NCI-H146 (cell line): ENCODE measurements at regions not wholly inside any gene's neighbourhood (a gene's known extent, or its start where the extent isn't known, plus 50 kb on each side); places are given as distances from the start of the nearest gene placed in this dataset.
"Not testable (repeated sequence)": the region's sequence is repeated elsewhere in the genome, so short reads cannot be mapped to it uniquely, and the experiment has no call there.

Experiments
- DNase-seq: peaks from one replicate; lab custom pipeline; 2025; lab: John Stamatoyannopoulos, UW

DNA sequence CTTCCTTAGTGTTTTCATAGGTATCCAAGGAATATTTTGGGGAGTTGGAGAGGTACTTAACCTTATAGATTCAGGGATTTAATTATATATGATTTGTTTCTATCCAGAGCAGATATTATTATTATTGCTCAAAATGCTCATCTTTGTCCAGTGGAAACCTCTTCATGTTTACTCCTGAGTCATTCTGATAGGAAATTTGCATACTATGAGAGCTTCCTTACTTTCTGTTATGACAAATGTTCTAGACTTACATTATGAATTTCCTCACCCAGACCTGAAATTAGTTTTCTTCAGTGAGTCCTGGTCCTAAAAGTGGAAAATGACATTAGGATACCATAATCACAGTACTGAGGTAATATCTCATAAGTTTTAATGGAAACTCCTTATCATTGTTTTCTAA lies 57.5 kb upstream of the PLPPR5 start:
- no peak for DNase-seq

DNA sequence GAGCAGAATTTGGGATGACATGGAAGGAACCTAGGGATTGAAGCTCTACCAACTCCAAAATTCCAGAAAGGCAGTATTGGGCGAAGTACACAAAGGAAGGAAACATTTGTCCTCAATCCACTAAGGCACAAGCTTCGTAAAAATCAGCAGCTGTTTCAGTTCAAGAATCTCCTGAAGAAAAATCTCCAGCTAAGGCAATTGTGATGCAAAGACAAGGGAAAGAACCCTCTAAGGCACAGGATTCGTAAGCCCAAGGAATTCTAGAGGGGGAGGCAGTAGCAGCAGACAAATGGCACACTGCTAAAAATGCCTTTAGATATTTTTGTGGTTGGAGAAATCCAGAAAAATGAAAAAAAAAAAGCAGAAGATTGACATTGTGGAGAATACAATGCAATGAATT lies 64.5 kb upstream of the PLPPR5 start:
- no peak for DNase-seq

DNA sequence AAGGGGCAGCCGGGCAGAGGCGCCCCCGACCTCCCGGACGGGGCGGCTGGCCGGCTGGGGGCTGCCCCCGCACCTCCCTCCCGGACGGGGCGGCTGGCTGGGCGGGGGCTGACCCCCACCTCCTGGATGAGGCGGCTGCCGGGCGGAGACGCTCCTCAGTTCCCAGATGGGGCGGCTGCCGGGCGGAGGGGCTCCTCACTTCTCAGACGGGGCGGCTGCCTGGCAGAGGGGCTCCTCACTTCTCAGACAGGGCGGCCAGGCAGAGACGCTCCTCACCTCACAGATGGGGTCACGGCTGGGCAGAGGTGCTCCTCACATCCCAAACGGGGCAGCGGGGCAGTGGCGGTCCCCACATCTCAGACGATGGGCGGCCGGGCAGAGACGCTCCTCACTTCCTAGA lies 73.9 kb upstream of the PLPPR5 start:
- DNase-seq = not testable (repeated sequence)

DNA sequence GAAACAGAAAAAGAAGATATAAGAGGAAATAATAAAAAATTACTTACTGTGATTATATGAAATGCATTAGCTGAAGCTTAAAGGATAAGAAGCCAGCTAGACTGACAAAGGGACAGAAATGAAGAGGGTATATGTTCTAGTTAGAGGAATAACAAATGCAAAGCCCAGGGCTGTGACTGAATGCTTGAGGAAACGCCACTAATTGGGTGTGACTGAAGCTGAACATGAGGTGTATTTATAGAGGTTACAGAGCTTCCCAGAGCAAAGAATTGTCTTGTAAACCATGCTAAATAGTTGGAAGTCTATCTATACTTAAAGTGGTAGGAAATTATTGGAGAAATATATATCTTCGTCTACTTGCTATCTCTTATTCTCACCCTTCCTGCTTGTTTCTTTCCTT lies 77.7 kb upstream of the PLPPR5 start:
- DNase-seq = no peak

DNA sequence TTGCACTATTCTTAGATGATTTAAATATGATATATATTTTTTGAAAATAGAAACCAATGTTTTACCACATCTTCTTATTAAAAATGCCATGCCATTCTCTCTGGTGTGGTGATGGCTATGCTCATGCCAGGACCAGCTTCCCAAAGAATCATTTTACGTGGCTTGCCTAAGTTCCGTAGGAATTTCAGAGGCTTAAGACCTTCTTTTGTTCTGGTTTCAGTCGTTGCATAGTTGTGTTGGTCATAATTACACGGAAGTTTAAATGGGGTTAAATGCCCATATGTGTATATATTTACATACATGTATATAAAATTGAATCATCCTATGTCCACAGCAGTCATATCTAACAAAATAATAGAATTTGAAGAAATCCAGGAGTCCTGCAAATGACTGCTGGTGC lies 78.7 kb upstream of the PLPPR5 start:
- no peak for DNase-seq

DNA sequence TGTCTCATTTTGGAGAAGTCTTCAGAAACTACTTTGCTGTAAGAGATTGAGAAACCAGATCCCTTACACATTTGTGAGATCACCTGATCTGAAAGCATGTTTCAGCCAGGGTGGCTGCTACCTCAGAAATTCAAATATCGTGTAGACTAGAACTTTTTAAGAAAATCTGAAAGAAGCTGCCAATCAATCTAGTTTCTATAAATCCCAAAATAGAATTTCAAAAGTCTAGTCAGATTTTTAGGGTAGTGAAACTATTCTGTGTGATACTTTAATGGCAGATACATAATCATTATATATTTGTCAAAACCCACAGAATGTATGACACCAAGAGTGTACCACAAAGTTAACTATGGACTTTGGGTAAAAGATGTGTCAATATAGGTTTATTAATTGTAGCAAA lies 79.9 kb upstream of the PLPPR5 start:
- DNase-seq = no peak

DNA sequence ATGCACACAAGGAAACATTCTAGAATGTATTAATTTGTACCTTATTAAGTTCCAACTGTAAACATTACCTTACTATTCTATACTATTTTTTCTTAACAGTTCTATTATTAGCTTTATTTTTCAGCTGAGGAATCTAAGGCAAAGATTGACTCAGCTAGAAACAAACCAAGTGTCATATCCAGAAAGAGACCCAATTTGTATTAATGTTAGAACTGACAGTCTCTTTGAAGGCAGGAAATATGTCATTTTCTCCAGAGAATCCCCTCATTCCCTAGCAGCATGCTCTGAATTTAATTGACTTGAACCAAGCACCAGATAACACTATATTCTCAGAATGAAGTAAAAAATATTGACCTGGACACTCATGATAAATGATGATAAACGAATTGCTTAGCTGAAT lies 81.4 kb upstream of the PLPPR5 start:
- no peak for DNase-seq

DNA sequence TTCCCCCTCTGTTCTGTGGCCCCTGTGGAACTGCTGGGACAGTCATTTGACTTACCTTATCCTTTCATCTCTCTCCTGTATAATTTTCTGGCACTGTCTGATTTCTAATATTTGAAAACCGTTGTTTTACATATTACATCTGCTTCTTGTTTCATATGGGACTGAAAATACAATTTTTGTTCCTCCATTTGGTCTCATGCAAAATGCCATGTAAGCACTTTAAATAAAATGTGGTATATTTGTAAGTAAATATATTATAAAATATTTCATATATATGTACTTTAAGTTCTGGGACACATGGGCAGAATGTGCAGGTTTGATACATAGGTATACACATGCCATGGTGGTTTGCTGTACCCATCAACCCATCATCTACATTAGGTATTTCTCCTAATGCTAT lies 93.9 kb upstream of the PLPPR5 start:
- no peak for DNase-seq

DNA sequence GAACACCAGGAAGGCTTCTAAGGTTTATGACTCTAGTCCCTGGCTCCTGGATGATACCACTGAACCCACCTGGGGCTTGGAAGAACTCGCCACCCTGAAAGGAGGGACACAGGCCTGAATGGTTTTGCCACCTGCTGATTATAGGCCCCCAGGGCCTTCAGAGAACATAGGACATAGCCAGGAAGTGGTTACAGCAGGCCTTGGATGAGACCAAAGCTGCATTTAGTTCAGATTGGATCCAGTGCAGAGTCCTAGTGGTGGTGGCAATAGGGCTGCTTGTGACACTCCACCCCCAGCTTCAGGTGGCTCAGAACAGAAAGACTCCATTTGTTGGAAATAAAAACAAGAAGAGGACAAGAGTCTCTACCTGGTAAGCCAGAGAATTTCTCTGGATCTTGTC lies 101.6 kb upstream of the PLPPR5 start:
- DNase-seq = no peak

DNA sequence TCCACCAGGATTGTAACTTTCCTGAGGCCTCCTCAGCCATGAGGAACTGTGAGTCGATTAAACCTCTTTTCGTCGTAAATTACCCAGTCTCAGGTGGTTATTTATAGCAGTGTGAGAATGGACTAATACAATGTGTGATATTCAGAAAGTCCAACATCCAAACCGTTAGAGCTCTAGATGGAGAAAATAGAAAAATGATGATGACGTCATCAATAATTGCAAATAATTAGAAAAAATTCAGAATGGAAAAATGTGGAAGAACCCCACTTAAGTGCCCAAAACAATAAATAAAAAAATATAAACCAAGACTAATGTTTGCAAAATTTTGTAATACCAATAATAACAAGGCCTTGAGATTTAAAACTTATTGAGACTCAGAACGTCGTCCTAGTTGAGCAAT lies 103.0 kb upstream of the PLPPR5 start:
- DNase-seq = no peak

DNA sequence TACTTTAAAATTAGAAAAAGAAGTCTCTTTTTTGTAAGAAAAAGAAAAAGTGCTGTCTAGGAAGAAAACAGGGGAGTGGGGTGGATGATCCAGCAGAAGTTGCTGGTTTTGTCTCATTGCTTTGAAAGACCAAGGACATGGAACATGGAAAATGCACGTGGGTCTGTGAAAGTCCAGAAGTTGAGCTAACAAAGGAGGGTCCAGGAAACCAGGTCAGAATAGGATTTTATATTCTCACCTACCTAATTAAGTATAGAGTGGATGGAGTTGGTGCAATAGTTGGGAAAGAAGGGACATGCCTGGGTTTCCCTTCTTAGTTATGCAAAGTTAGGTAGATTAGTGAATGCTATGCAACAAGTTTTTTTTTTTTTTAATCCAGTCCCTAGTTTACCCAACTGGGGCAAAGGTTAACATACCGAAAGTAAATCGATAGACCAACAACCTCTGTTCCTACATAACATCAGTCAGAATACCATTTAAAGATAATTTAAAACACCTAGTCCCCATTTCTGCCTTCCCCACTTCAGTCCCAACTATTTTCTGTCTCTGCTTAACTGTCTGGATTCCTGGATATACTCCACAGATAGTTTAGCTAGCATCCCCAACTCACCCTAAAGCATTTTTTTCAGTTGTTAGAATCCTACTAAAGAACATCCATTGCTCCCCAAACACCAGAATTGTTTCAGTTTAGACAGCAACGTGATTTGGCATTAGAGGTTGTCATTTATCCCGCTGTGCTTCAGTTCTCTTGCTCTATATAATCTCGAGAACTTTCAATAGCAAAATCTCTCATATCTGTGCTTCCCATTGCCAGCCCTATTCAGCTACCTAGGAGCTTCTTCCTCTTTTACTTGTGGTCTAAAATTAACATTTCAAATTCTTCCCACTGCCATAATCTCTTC lies 105.7 kb upstream of the PLPPR5 start:
- no peak for DNase-seq

DNA sequence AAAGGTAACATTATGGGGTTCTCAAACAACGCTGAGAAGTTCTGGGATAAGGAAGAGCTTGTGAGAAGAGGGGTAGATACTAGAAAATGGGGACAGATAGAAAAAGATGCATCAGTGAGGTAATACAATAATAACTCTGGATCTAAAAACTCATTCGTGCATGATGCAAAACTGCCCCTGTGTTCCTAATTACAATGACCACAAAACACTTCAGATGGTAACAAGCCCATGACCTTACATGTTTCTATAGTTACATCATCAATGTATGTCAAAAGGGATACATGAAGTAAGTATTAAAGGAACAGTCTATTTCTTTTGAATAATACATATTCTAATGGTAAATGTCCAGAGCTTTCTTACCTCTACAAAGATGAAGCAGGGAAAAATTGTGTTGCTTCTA lies 110.6 kb upstream of the PLPPR5 start:
- no peak for DNase-seq

DNA sequence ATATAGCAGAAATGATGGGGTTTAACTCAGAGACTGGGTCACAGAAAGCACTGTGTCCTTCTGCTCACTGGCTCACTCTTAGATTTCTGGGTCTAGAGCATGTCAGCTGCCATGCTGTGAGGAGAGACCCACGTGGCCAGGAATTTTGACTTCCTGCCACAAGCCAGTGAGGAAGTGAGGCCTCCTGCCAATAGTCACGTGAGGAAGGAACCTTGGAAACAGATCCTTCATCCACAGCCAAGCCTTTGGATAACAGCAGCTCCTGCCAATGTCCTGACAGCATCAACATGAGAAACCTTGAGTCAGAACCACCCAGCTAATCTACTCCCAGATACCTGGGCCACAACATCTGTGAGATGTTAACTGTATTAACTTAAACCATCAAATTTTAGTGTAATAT lies 114.5 kb upstream of the PLPPR5 start:
- no peak for DNase-seq

DNA sequence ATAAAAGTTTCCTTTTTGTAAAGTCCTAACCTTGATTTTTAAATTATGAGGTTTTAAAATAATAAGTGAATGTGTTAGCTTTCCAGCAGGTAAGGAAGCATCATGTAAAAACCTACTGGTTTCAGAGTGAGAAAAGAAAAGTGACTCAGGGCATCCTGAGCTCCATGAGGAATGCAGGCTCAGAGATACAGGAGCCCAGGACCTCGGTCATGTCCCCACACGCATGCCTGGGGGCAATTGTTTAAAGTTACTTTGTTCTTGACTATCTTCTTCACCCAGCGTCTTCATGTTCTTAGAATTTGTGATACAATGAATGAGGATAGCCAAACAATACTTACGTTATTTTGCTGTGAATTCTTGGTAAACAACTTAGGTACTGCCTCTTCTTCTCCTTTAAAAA lies 117.4 kb upstream of the PLPPR5 start:
- no peak for DNase-seq

DNA sequence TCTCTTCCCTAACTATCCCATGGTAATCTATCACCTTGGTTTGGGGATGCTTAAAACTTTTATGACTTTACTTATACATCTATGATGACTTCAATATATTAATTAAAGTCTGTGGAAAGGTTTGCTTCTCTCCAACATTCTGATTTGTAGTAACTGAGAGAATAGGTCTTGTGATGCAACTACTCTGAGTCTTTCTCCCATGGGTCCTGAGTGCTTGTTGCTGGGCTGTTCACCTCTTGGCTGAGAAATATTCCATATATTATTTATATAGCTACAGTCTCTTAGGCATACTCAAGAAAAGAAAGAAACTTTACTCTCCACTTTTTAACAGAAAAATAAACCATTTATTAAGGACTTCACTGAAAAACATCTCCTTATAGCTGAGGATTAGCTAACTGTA lies 119.3 kb upstream of the PLPPR5 start:
- no peak for DNase-seq

DNA sequence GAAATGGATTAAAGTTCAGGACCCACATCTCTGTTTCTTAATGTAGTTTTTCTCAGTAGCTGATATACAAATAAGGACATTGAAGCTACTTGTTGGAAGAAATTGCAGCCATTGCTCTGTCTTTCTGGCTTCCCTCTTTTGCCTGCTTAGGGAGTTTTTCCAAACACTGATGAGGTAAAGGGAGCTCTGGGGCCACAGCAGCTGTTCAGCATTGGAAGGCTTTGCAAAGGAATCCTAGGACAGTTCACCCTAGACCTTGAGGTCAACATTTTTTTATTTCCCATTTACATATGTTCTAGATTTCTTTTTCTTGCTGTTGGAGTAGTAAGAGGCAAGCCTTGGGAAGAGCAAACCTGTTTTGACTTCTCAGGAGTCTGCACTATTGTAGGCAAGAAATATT lies 126.9 kb upstream of the PLPPR5 start:
- no peak for DNase-seq

DNA sequence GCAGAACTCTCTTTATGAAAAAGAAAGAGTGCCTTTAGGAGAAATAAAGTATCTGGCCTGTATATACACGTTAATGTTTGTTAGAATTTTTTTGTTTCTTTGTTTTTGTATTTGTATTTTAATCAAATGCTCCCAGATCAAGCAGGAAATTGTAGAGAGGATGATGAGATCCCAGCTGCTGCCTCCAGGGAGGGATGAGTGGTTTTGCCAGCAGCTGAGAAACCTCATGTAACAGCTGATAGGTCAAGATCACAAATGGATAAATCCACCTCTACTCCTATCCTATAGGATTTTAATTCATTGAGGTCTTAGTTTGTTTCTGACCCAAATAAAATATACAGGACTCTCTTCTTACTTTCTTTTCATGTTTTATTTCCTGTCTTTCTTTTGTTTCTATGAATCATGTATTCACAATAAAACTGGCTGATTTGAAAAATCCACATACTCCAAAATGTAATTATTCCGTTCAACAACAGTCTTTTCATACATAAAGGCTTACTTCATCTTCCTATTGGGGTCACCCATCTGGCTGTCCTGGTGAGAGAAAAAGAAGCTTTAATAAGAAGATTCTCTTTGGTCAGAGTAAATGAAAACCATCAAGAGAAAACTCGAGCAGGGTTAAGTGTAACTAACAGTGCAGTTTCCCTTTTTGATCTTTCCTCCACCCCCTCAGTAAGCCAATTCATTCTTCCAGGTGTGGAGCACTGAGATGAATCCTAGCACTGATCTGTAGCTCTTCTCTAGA lies 129.3 kb upstream of the PLPPR5 start:
- no peak for DNase-seq

DNA sequence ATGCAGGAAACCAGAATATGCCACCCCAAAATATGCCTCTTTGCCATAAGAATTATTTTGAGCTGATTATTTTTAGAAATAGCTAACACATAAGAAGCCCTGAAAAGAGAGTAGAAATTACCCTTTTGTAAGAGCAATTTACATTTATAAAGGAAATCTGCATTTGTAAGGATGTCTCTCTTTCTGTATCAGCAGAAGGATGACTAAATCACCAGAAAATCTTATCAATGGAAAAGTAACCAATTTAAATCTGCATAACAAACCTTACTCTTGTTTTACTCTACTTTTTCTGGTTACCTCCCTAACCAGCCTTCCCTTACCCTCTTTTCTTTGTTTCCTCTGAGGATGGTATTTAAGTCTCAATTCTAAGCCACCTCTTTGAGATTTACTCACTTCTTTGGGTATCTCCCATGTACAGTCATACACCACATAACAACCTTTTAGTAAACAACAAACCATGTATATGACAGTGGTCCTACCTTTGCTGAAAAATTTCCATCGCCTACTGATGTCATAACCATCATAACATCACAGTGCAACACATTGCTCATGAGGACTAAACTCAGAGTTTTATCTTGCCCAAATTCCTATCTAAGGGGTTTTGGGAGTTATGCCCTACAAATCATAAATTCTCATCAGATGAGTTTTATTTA lies 126.6 kb upstream of the PLPPR4 start:
- DNase-seq = no peak

DNA sequence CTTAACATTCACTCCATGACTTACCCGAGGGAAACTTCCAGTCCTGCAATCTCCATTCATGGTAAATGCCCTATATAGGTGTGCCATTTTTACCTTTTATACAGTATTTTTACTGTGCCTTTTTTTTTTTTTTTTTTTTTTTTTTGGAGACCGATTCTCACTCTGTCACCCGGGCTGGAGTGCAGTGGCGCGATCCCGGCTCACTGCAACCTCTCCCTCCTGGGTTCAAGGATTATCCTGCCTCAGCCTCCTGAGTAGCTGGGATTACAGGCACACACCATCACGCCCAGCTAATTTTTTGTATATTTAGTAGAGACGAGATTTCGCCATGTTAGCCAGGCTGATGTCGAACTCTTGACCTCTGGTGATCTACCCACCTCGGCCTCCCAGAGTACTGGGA lies 124.4 kb upstream of the PLPPR4 start:
- DNase-seq = no peak

DNA sequence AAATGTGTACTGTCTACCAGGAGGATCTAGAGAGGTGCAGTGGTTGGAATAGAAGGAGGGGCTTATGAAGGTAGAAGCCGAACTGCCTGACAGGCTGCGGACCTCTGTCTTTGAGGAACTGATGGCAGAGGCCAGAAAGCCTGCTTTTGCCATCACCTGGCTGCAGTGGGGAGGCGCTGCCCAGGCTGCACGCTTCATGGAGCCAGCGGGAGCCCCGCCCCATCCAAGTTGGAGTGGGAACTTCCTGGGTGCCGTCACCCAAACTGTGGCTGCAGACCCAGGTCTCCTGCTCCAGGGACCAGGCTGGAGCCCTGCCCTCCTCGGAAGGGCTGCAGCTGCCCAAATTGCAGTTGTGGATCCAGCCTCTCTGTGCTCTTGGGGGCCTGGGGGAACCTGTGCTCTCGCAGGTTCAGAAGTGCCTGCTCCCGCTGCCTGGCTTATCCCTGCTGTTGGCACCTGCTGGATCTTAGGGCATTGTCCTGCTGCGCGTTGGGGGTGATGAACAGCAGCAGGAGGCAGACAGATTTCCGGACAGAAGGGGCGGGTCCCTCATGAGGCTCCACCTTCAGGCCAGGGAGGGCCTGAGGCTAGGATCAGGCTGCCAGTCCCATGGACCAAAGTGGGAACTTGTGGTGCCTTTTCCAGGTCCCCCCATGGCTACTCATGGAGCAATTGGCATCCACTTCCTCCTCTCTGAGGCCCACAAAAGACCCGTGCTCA lies 118.0 kb upstream of the PLPPR4 start:
- DNase-seq = peak; percentile 33

DNA sequence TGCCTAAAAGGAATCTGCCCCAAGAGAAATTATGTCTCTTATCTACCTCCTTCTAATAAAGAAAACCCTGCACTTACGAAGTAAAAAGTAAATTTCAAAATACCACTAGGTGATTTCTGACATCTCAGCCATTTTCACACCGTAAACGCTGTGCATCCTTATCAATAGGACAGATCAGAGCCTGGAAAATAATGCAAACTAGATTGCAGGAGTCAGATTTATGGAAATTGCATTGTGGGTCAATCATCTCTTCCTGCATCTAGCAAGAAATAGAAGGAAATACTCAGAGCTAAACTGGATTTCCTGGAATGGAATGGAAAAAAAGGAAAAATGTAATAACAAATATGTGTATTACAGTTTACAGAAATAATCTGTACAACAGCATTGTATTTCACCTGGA lies 114.3 kb upstream of the PLPPR4 start:
- DNase-seq = no peak

DNA sequence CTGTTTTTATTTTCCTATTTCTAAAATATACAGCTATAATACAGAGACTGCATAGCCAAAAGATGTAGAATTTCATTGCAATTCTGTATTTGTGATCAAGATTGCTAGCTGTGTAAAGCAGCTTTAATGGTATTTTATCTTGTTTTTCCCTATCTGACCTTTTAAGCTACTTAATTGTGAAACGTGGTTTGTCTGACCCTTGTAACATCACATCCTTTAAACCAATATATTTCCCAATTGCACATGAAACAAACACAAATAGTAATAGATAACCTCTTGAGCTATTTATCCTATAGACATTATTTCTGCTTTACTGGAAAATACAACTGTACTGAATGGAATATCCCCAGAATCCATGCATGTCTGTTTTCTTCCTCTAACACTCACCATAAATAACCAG lies 112.2 kb upstream of the PLPPR4 start:
- DNase-seq = no peak
